ENCODE measurements at regions not wholly inside any gene's neighbourhood (a gene's known extent, or its start where the extent isn't known, plus 50 kb on each side); places are given as distances from the start of the nearest gene placed in this dataset.

DNA sequence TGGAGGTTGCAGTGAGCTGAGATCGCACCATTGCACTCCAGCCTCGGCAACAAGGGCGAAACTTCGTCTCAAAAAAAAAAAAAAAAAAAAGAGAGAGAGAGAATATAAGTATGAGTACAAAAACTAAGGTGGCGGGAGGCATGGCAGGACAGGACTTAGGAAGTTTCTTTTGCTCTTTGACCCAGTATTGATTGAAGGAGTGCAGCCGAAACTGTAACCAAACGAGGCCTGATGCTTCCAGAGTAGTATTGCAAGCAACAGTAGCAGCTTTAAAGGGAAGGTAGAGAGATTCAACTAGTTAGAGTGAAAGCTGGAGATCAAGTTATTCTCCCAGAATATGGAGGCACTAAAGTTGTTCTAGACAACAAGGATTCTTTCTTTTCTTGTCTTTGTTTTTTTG lies 99.2 kb upstream of the CASZ1 start:
- TF ChIP-seq POLR2A (IDR thresholded peaks at IDR 0.05; ENCODE audit: extremely low read depth, insufficient read length) (no peak), CTCF (IDR thresholded peaks at IDR 0.05; ENCODE audit: low read depth, low read length) (no peak), MYC (IDR thresholded peaks at IDR 0.05; ENCODE audit: low read depth, low read length) (no peak)

All from NB4 (cell line).